Fibroblast of lung (primary cell): ENCODE measurements at regions not wholly inside any gene's neighbourhood (a gene's known extent, or its start where the extent isn't known, plus 50 kb on each side); places are given as distances from the start of the nearest gene placed in this dataset.

Source experiments
- DNase-seq, 2 donors: peaks; one replicate each; pipeline versions ENCODE4 v3.0.0 to v3.0.0-alpha.2; 2010; ENCODE audit warnings: low read depth in 2 of 2
- H2AFZ ChIP-seq: 2 replicates; pipeline ENCODE4 v1.5.1; 2012; ENCODE audit warnings: low read length, control low read depth, inconsistent platforms
- H3K27ac ChIP-seq: 2 replicates; pipeline ENCODE4 v1.5.1; 2011; ENCODE audit warnings: low read length, control low read depth; ENCODE audit not compliant: insufficient read depth
- H3K27me3 ChIP-seq: 2 replicates; pipeline ENCODE4 v1.5.1; 2011; ENCODE audit warnings: mild to moderate bottlenecking, low read length; ENCODE audit not compliant: control insufficient read depth, insufficient read depth
- H3K36me3 ChIP-seq: 2 replicates; pipeline ENCODE4 v1.5.1; 2011; ENCODE audit warnings: low read length; ENCODE audit not compliant: control insufficient read depth, insufficient read depth
- H3K4me1 ChIP-seq: 2 replicates; pipeline ENCODE4 v1.5.1; 2011; ENCODE audit warnings: low read length; ENCODE audit not compliant: control insufficient read depth, insufficient read depth; ENCODE audit errors: extremely low read depth
- H3K4me2 ChIP-seq: 2 replicates; pipeline ENCODE4 v1.5.1; 2011; ENCODE audit warnings: low read length, control low read depth; ENCODE audit not compliant: insufficient read depth; ENCODE audit errors: extremely low read depth
- H3K4me3 ChIP-seq, 4 experiments: fragments of 200-600 bp in 1 of 4; sonication (generic) in 1 of 4; replicated peaks in 1 of 4; 2 replicates each; pipeline ENCODE4 v1.5.1; 2011 to 2016; ENCODE audit warnings: low read length in 4 of 4, low read depth in 3 of 4, mild to moderate bottlenecking in 3 of 4, control low read depth in 2 of 4, inconsistent platforms in 1 of 4, mixed read lengths in 1 of 4; ENCODE audit not compliant: insufficient read depth in 1 of 4; ENCODE audit errors: control extremely low read depth in 1 of 4
- H3K79me2 ChIP-seq: 2 replicates; pipeline ENCODE4 v1.5.1; 2012; ENCODE audit warnings: mild to moderate bottlenecking, low read length, inconsistent platforms; ENCODE audit not compliant: control insufficient read depth, insufficient read depth
- H3K9ac ChIP-seq: 2 replicates; pipeline ENCODE4 v1.5.1; 2011; ENCODE audit warnings: mild to moderate bottlenecking, low read length, control low read depth; ENCODE audit not compliant: insufficient read depth
- H3K9me3 ChIP-seq: 2 replicates; pipeline ENCODE4 v1.5.1; 2012; ENCODE audit warnings: low read depth, low read length; ENCODE audit not compliant: control insufficient read depth, insufficient read depth
- H4K20me1 ChIP-seq: 2 replicates; pipeline ENCODE4 v1.5.1; 2011; ENCODE audit warnings: low read length; ENCODE audit not compliant: control insufficient read depth, insufficient read depth; ENCODE audit errors: extremely low read depth
- EZH2 ChIP-seq: IDR thresholded peaks from 2 replicates; pipeline ENCODE4 v1.5.1; 2012; ENCODE audit warnings: low read length, control low read depth, mild to moderate bottlenecking; ENCODE audit errors: missing control alignments
- TF ChIP-seq, protein P1 (sequence below), 2 donors: IDR thresholded peaks in 1 of 2; conservative IDR thresholded peaks in 1 of 2; 1 replicate in 1 of 2; 2 replicates in 1 of 2; pipeline ENCODE4 v1.5.1; 2011 to 2012; ENCODE audit warnings: low read length in 2 of 2, control low read depth in 1 of 2, inconsistent platforms in 1 of 2, low read depth in 1 of 2, mild to moderate bottlenecking in 1 of 2

DNA sequence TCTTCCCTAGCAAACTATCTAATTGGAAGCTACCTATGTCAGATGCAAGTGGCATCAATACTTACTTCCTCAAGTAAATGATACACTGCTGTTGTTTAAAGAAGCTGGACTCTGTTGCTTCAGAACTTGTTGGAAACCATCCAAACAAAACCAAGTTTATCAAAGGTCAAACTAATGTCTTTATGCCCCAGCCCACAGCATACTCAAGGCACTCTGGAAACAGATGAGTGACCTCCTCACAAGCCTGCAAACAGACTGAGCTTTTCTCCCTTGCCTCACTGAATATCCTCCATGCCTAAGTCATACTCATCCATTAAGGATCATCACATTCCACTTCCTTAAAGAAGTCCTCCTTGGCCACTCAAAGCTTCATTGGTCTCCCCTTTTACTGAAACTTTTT is 107.4 kb upstream of the ACP3 start:
- Histone ChIP-seq H2AFZ (no peak overlapping the region), H3K4me1 (no peaks in the 10 kb centered on the region), H3K27ac (no peak overlapping the region), H3K79me2 (no peaks in the 10 kb centered on the region), H3K4me2 (no peak overlapping the region), H4K20me1 (no peaks in the 10 kb centered on the region), H3K9me3 (no peaks in the 10 kb centered on the region), H3K36me3 (no peaks in the 10 kb centered on the region), H3K27me3 (peaks cover 2% of the 10 kb centered on the region), H3K9ac (no peak overlapping the region), H3K4me3 (no peak overlapping the region)
- TF ChIP-seq EZH2: no peak
- TF ChIP-seq, protein P1, sequence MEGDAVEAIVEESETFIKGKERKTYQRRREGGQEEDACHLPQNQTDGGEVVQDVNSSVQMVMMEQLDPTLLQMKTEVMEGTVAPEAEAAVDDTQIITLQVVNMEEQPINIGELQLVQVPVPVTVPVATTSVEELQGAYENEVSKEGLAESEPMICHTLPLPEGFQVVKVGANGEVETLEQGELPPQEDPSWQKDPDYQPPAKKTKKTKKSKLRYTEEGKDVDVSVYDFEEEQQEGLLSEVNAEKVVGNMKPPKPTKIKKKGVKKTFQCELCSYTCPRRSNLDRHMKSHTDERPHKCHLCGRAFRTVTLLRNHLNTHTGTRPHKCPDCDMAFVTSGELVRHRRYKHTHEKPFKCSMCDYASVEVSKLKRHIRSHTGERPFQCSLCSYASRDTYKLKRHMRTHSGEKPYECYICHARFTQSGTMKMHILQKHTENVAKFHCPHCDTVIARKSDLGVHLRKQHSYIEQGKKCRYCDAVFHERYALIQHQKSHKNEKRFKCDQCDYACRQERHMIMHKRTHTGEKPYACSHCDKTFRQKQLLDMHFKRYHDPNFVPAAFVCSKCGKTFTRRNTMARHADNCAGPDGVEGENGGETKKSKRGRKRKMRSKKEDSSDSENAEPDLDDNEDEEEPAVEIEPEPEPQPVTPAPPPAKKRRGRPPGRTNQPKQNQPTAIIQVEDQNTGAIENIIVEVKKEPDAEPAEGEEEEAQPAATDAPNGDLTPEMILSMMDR (conservative IDR thresholded peaks at IDR 0.05 in 1 of 2, IDR thresholded peaks at IDR 0.05 in 1 of 2; ENCODE audit: low read depth in 1 of 2, low read length in 2 of 2): no peak
- no peak for DNase-seq

- H3K27ac ChIP-seq: no peak overlapping the region
- H2AFZ ChIP-seq: no peak overlapping the region
- H3K79me2 ChIP-seq: no peaks in the 10 kb centered on the region
- no peaks in the 10 kb centered on the region for H4K20me1 ChIP-seq
- no peak overlapping the region for H3K4me3 ChIP-seq
- no peak overlapping the region for H3K4me2 ChIP-seq
- peaks cover 2% of the 10 kb centered on the region for H3K27me3 ChIP-seq
- H3K9me3 ChIP-seq: no peaks in the 10 kb centered on the region
- no peak for DNase-seq
- H3K4me1 ChIP-seq: no peaks in the 10 kb centered on the region
- no peaks in the 10 kb centered on the region for H3K36me3 ChIP-seq
- no peak overlapping the region for H3K9ac ChIP-seq
- TF ChIP-seq, protein P1 (conservative IDR thresholded peaks at IDR 0.05 in 1 of 2, IDR thresholded peaks at IDR 0.05 in 1 of 2; ENCODE audit: low read depth in 1 of 2, low read length in 2 of 2): peak; percentile 19 to 37
- TF ChIP-seq EZH2: no peak
Observed at GRCh38 chr3:132210476-132211346, 106.5 kb upstream of the ACP3 start.

DNA sequence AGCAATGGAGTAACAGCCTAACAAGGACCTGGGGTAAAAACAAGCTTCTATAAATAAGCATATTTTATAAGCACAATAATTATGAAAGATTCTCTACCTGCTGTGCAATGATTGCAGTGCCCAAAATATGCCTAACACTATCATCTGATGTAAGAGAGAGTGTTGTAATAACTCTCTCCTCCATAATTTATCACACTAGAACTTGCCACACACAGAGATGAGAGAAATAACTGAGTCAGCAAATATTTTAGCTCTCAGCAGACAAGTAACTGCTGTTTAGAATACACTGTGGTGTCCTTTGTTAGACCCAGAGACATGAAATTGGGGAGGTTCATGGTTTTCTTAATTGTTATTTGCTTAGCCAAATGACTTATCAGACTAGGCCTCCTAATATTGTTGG is 105.3 kb upstream of the ACP3 start:
- no peaks in the 10 kb centered on the region for H3K79me2 ChIP-seq
- no peaks in the 10 kb centered on the region for H3K4me1 ChIP-seq
- no peak overlapping the region for H3K27ac ChIP-seq
- H3K9ac ChIP-seq: no peak overlapping the region
- H3K27me3 ChIP-seq: peaks cover 2% of the 10 kb centered on the region
- H3K4me3 ChIP-seq: no peak overlapping the region
- no peak overlapping the region for H2AFZ ChIP-seq
- no peaks in the 10 kb centered on the region for H3K9me3 ChIP-seq
- no peak overlapping the region for H3K4me2 ChIP-seq
- TF ChIP-seq, protein P1 (conservative IDR thresholded peaks at IDR 0.05 in 1 of 2, IDR thresholded peaks at IDR 0.05 in 1 of 2; ENCODE audit: low read depth in 1 of 2, low read length in 2 of 2): no peak
- TF ChIP-seq EZH2: no peak
- peak in 1 of 2 donors; percentile 15 for DNase-seq
- no peaks in the 10 kb centered on the region for H4K20me1 ChIP-seq
- no peaks in the 10 kb centered on the region for H3K36me3 ChIP-seq
